ENCODE measurements at regions not wholly inside any gene's neighbourhood (a gene's known extent, or its start where the extent isn't known, plus 50 kb on each side); places are given as distances from the start of the nearest gene placed in this dataset.
"Not testable (repeated sequence)": the region's sequence is repeated elsewhere in the genome, so short reads cannot be mapped to it uniquely, and the experiment has no call there.

GRCh38 chr11:23781803-23782560 is 714.9 kb upstream of the LUZP2 start:
- Histone ChIP-seq H3K4me1 (ENCODE audit: control insufficient read depth, insufficient read depth, low read length) (no peaks in the 10 kb centered on the region), H3K9ac (ENCODE audit: low read depth, low read length) (no peak overlapping the region), H3K4me2 (ENCODE audit: low read length) (no peak overlapping the region), H3K9me3 (replicated peaks; ENCODE audit: low read length) (no peaks in the 10 kb centered on the region), H3K4me3 (ENCODE audit: low read length) (no peak overlapping the region), H3K27me3 (ENCODE audit: control insufficient read depth, insufficient read depth, low read length) (no peaks in the 10 kb centered on the region), H3K36me3 (ENCODE audit: insufficient read depth, low read length) (no peaks in the 10 kb centered on the region)

GRCh38 chr11:23786974-23787373 is 709.9 kb upstream of the LUZP2 start:
- not testable (repeated sequence) for H3K9me3 ChIP-seq (replicated peaks; ENCODE audit: low read length); H3K4me1 ChIP-seq (ENCODE audit: control insufficient read depth, insufficient read depth, low read length); H3K9ac ChIP-seq (ENCODE audit: low read depth, low read length); H3K27me3 ChIP-seq (ENCODE audit: control insufficient read depth, insufficient read depth, low read length); H3K36me3 ChIP-seq (ENCODE audit: insufficient read depth, low read length); H3K4me3 ChIP-seq (ENCODE audit: low read length); H3K4me2 ChIP-seq (ENCODE audit: low read length)

GRCh38 chr11:23789200-23789853 is 707.5 kb upstream of the LUZP2 start:
- no peaks in the 10 kb centered on the region for H3K9me3 ChIP-seq (replicated peaks; ENCODE audit: low read length)
- H3K4me1 ChIP-seq (ENCODE audit: control insufficient read depth, insufficient read depth, low read length): peaks cover 3% of the 10 kb centered on the region
- no peak overlapping the region for H3K9ac ChIP-seq (ENCODE audit: low read depth, low read length)
- no peaks in the 10 kb centered on the region for H3K36me3 ChIP-seq (ENCODE audit: insufficient read depth, low read length)
- H3K4me2 ChIP-seq (ENCODE audit: low read length): no peak overlapping the region
- no peaks in the 10 kb centered on the region for H3K27me3 ChIP-seq (ENCODE audit: control insufficient read depth, insufficient read depth, low read length)
- no peak overlapping the region for H3K4me3 ChIP-seq (ENCODE audit: low read length)

GRCh38 chr11:23789938-23790371 is 706.9 kb upstream of the LUZP2 start:
- Histone ChIP-seq H3K4me2 (ENCODE audit: low read length) (no peak overlapping the region), H3K4me3 (ENCODE audit: low read length) (no peak overlapping the region), H3K9ac (ENCODE audit: low read depth, low read length) (no peak overlapping the region), H3K4me1 (ENCODE audit: control insufficient read depth, insufficient read depth, low read length) (peaks cover 3% of the 10 kb centered on the region), H3K9me3 (replicated peaks; ENCODE audit: low read length) (no peaks in the 10 kb centered on the region), H3K36me3 (ENCODE audit: insufficient read depth, low read length) (no peaks in the 10 kb centered on the region), H3K27me3 (ENCODE audit: control insufficient read depth, insufficient read depth, low read length) (no peaks in the 10 kb centered on the region)

- Histone ChIP-seq H3K9me3 (replicated peaks; ENCODE audit: low read length) (no peaks in the 10 kb centered on the region), H3K9ac (ENCODE audit: low read depth, low read length) (no peak overlapping the region), H3K4me2 (ENCODE audit: low read length) (no peak overlapping the region), H3K27me3 (ENCODE audit: control insufficient read depth, insufficient read depth, low read length) (no peaks in the 10 kb centered on the region), H3K4me1 (ENCODE audit: control insufficient read depth, insufficient read depth, low read length) (no peaks in the 10 kb centered on the region), H3K4me3 (ENCODE audit: low read length) (no peak overlapping the region), H3K36me3 (ENCODE audit: insufficient read depth, low read length) (no peaks in the 10 kb centered on the region)
These were observed 699.0 kb upstream of the LUZP2 start for GRCh38 chr11:23797624-23798419.

GRCh38 chr11:23834306-23834705 is 662.5 kb upstream of the LUZP2 start:
- H3K4me3 ChIP-seq (ENCODE audit: low read length); H3K27me3 ChIP-seq (ENCODE audit: control insufficient read depth, insufficient read depth, low read length); H3K9me3 ChIP-seq (replicated peaks; ENCODE audit: low read length); H3K4me2 ChIP-seq (ENCODE audit: low read length); H3K36me3 ChIP-seq (ENCODE audit: insufficient read depth, low read length); H3K4me1 ChIP-seq (ENCODE audit: control insufficient read depth, insufficient read depth, low read length); H3K9ac ChIP-seq (ENCODE audit: low read depth, low read length): not testable (repeated sequence)

- Histone ChIP-seq H3K4me3 (ENCODE audit: low read length) (no peak overlapping the region), H3K27me3 (ENCODE audit: control insufficient read depth, insufficient read depth, low read length) (no peaks in the 10 kb centered on the region), H3K36me3 (ENCODE audit: insufficient read depth, low read length) (no peaks in the 10 kb centered on the region), H3K9me3 (replicated peaks; ENCODE audit: low read length) (no peaks in the 10 kb centered on the region), H3K4me2 (ENCODE audit: low read length) (no peak overlapping the region), H3K4me1 (ENCODE audit: control insufficient read depth, insufficient read depth, low read length) (no peaks in the 10 kb centered on the region), H3K9ac (ENCODE audit: low read depth, low read length) (no peak overlapping the region)
These were observed 659.9 kb upstream of the LUZP2 start for GRCh38 chr11:23836981-23837380.

GRCh38 chr11:23840872-23841271 is 656.0 kb upstream of the LUZP2 start:
- H3K4me2 ChIP-seq (ENCODE audit: low read length): no peak overlapping the region
- H3K4me1 ChIP-seq (ENCODE audit: control insufficient read depth, insufficient read depth, low read length): no peaks in the 10 kb centered on the region
- H3K36me3 ChIP-seq (ENCODE audit: insufficient read depth, low read length): no peaks in the 10 kb centered on the region
- no peaks in the 10 kb centered on the region for H3K9me3 ChIP-seq (replicated peaks; ENCODE audit: low read length)
- no peak overlapping the region for H3K9ac ChIP-seq (ENCODE audit: low read depth, low read length)
- H3K4me3 ChIP-seq (ENCODE audit: low read length): no peak overlapping the region
- no peaks in the 10 kb centered on the region for H3K27me3 ChIP-seq (ENCODE audit: control insufficient read depth, insufficient read depth, low read length)

- Histone ChIP-seq H3K4me2 (ENCODE audit: low read length) (no peak overlapping the region), H3K9me3 (replicated peaks; ENCODE audit: low read length) (no peaks in the 10 kb centered on the region), H3K4me3 (ENCODE audit: low read length) (no peak overlapping the region), H3K27me3 (ENCODE audit: control insufficient read depth, insufficient read depth, low read length) (no peaks in the 10 kb centered on the region), H3K36me3 (ENCODE audit: insufficient read depth, low read length) (no peaks in the 10 kb centered on the region), H3K9ac (ENCODE audit: low read depth, low read length) (no peak overlapping the region), H3K4me1 (ENCODE audit: control insufficient read depth, insufficient read depth, low read length) (no peaks in the 10 kb centered on the region)
These were observed 649.9 kb upstream of the LUZP2 start for GRCh38 chr11:23846902-23847422.

- Histone ChIP-seq H3K4me3 (ENCODE audit: low read length) (no peak overlapping the region), H3K4me2 (ENCODE audit: low read length) (no peak overlapping the region), H3K4me1 (ENCODE audit: control insufficient read depth, insufficient read depth, low read length) (no peaks in the 10 kb centered on the region), H3K9me3 (replicated peaks; ENCODE audit: low read length) (no peaks in the 10 kb centered on the region), H3K36me3 (ENCODE audit: insufficient read depth, low read length) (no peaks in the 10 kb centered on the region), H3K9ac (ENCODE audit: low read depth, low read length) (no peak overlapping the region), H3K27me3 (ENCODE audit: control insufficient read depth, insufficient read depth, low read length) (no peaks in the 10 kb centered on the region)
These were observed 645.6 kb upstream of the LUZP2 start for GRCh38 chr11:23851216-23851615.

GRCh38 chr11:23856654-23857053 is 640.2 kb upstream of the LUZP2 start:
- Histone ChIP-seq H3K4me2 (ENCODE audit: low read length) (no peak overlapping the region), H3K4me3 (ENCODE audit: low read length) (no peak overlapping the region), H3K9me3 (replicated peaks; ENCODE audit: low read length) (no peaks in the 10 kb centered on the region), H3K9ac (ENCODE audit: low read depth, low read length) (no peak overlapping the region), H3K4me1 (ENCODE audit: control insufficient read depth, insufficient read depth, low read length) (peaks cover 6% of the 10 kb centered on the region), H3K27me3 (ENCODE audit: control insufficient read depth, insufficient read depth, low read length) (no peaks in the 10 kb centered on the region), H3K36me3 (ENCODE audit: insufficient read depth, low read length) (no peaks in the 10 kb centered on the region)

All from skeletal muscle satellite cell (primary cell).